B cell (primary cell): ENCODE measurements at regions not wholly inside any gene's neighbourhood (a gene's known extent, or its start where the extent isn't known, plus 50 kb on each side); places are given as distances from the start of the nearest gene placed in this dataset.

ENCODE experiments used
- CTCF ChIP-seq: fragments of 200-600 bp; IDR thresholded peaks from one replicate; pipeline ENCODE4 v1.8.0; 2022; ENCODE audit warnings: antibody characterized with exemption, mild to moderate bottlenecking
- EZH2 ChIP-seq: IDR thresholded peaks from 2 replicates; pipeline ENCODE4 v1.6.1; 2012; ENCODE audit warnings: borderline replicate concordance, low read depth, mild to moderate bottlenecking, moderate library complexity, low read length; ENCODE audit not compliant: insufficient read depth, poor library complexity, severe bottlenecking

- no peak for TF ChIP-seq EZH2
- TF ChIP-seq CTCF = no peak
Observed at GRCh38 chr10:124160176-124160575, 66.8 kb upstream of the CHST15 start.
